OCI-LY1 (cell line): ENCODE measurements at regions not wholly inside any gene's neighbourhood (a gene's known extent, or its start where the extent isn't known, plus 50 kb on each side); places are given as distances from the start of the nearest gene placed in this dataset.

Source experiments
- H2AFZ ChIP-seq: fragments of 200-600 bp; sonication (generic), shearing (Covaris generic); 2 replicates; pipeline ENCODE4 v1.6.0; 2014; ENCODE audit warnings: antibody characterized with exemption, mild to moderate bottlenecking, low read length
- H3F3A ChIP-seq: fragments of 200-600 bp; sonication (generic), shearing (Covaris generic); 2 replicates; pipeline ENCODE4 v1.6.0; 2014; ENCODE audit warnings: mild to moderate bottlenecking, antibody characterized with exemption, low read length, moderate library complexity; ENCODE audit not compliant: insufficient read depth
- H3K27ac ChIP-seq: fragments of 200-600 bp; sonication (generic); 2 replicates; pipeline ENCODE4 v1.5.1; 2014; ENCODE audit warnings: low read length, mixed run types, mild to moderate bottlenecking, low read depth; ENCODE audit not compliant: poor library complexity, severe bottlenecking
- H3K27me3 ChIP-seq: fragments of 200-600 bp; sonication (generic); 2 replicates; pipeline ENCODE4 v1.6.0; 2014; ENCODE audit warnings: antibody characterized with exemption, mild to moderate bottlenecking, low read length, moderate library complexity; ENCODE audit not compliant: insufficient read depth
- H3K36me3 ChIP-seq: fragments of 200-600 bp; sonication (generic); 2 replicates; pipeline ENCODE4 v1.6.1; 2014; ENCODE audit warnings: mild to moderate bottlenecking, antibody characterized with exemption, low read length, moderate library complexity, mixed read lengths; ENCODE audit not compliant: insufficient read depth
- H3K4me1 ChIP-seq: fragments of 200-600 bp; sonication (generic); 2 replicates; pipeline ENCODE4 v1.5.1; 2014; ENCODE audit warnings: mild to moderate bottlenecking, low read length, moderate library complexity; ENCODE audit not compliant: insufficient read depth, severe bottlenecking
- H3K4me2 ChIP-seq: fragments of 200-600 bp; sonication (generic), shearing (Covaris generic); 2 replicates; pipeline ENCODE4 v1.6.1; 2014; ENCODE audit warnings: low read length
- H3K4me3 ChIP-seq: fragments of 200-600 bp; sonication (generic); 2 replicates; pipeline ENCODE4 v1.5.1; 2014; ENCODE audit warnings: low read length, low read depth, mild to moderate bottlenecking, mixed read lengths; ENCODE audit not compliant: poor library complexity, severe bottlenecking
- H3K79me2 ChIP-seq: fragments of 200-600 bp; shearing (Covaris generic); 2 replicates; pipeline ENCODE4 v1.6.1; 2016; ENCODE audit warnings: mixed run types, low read length, mixed read lengths; ENCODE audit not compliant: insufficient read depth
- H3K9ac ChIP-seq: fragments of 200-600 bp; sonication (generic), shearing (Covaris generic); 2 replicates; pipeline ENCODE4 v1.6.1; 2014; ENCODE audit warnings: mild to moderate bottlenecking, low read length, mixed read lengths
- H3K9me2 ChIP-seq: fragments of 200-600 bp; sonication (generic), shearing (Covaris generic); 2 replicates; pipeline ENCODE4 v1.6.1; 2014; ENCODE audit warnings: low read depth, mild to moderate bottlenecking, low read length, mixed read lengths
- H3K9me3 ChIP-seq: fragments of 200-600 bp; shearing (Covaris generic); 2 replicates; pipeline ENCODE4 v1.6.1; 2014; ENCODE audit warnings: low read length, mixed read lengths
- H4K20me1 ChIP-seq: fragments of 200-600 bp; sonication (generic), shearing (Covaris generic); 2 replicates; pipeline ENCODE4 v1.6.0; 2016; ENCODE audit warnings: mild to moderate bottlenecking, low read length; ENCODE audit not compliant: insufficient read depth
- EZH2 ChIP-seq: fragments of 200-600 bp; sonication (generic), shearing (Covaris generic); IDR thresholded peaks from 2 replicates; pipeline ENCODE4 v1.8.0; 2017; ENCODE audit warnings: borderline replicate concordance, mixed run types, mild to moderate bottlenecking, antibody characterized with exemption, low read length, moderate library complexity, mixed read lengths
- TF ChIP-seq, protein P1 (sequence below): fragments of 200-600 bp; sonication (generic), shearing (Covaris generic); IDR thresholded peaks from 2 replicates; pipeline ENCODE4 v1.5.1; 2017; ENCODE audit warnings: mild to moderate bottlenecking, antibody characterized with exemption, low read length, moderate library complexity, mixed read lengths

DNA sequence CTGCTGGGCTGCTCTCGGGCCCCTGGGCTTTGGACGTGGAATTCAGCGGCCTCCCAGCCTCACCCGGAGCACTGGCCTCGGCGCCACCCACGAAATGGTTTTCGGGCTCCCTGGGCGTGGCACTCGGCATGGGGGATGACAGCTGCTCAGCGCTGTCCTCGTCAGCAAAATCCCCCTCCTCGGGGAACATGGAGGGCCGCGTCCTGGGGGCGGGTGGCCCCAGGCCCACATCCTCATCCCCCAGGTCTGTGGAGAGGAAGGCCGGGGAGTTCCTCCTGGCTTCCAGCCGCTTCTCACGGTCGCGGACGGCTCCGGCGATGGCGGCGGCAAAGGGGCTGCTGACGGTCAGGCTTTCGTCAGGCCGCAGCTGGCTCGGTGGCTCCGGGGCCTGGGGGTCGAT lies 88.4 kb downstream of the CTTN start:
- Histone ChIP-seq H3K9ac (no peak overlapping the region), H3K9me3 (no peaks in the 10 kb centered on the region), H3K79me2 (no peaks in the 10 kb centered on the region), H3K4me2 (no peak overlapping the region), H3K27me3 (peaks cover 8% of the 10 kb centered on the region; the same call in 1 of the 2 replicates), H3K4me3 (no peak overlapping the region), H3K4me1 (no peaks in the 10 kb centered on the region), H2AFZ (no peak overlapping the region), H3K27ac (no peak overlapping the region), H3K9me2 (no peaks in the 10 kb centered on the region), H4K20me1 (no peaks in the 10 kb centered on the region), H3K36me3 (no peaks in the 10 kb centered on the region), H3F3A (no peaks in the 10 kb centered on the region)
- TF ChIP-seq, protein P1, sequence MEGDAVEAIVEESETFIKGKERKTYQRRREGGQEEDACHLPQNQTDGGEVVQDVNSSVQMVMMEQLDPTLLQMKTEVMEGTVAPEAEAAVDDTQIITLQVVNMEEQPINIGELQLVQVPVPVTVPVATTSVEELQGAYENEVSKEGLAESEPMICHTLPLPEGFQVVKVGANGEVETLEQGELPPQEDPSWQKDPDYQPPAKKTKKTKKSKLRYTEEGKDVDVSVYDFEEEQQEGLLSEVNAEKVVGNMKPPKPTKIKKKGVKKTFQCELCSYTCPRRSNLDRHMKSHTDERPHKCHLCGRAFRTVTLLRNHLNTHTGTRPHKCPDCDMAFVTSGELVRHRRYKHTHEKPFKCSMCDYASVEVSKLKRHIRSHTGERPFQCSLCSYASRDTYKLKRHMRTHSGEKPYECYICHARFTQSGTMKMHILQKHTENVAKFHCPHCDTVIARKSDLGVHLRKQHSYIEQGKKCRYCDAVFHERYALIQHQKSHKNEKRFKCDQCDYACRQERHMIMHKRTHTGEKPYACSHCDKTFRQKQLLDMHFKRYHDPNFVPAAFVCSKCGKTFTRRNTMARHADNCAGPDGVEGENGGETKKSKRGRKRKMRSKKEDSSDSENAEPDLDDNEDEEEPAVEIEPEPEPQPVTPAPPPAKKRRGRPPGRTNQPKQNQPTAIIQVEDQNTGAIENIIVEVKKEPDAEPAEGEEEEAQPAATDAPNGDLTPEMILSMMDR: no peak
- TF ChIP-seq EZH2: no peak

DNA sequence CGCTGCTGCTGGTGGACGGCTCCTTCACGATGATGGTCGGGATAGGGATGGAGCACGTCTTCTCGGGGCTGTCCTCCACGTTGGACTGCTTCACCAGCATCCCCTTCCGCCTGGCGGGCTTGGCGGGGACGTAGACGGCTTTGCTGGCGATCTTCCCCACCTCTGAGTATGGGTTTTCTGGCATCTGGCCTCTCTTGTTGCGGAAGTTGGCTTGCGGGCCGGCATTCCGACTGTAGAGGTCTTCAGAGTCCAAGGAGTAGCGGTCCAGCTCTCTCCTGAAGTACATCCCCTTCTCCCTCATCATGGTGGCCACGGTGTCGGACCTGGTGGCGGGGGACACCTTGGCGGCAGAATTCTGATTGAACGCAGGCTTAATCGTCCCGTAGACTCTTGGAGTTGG lies 88.8 kb downstream of the CTTN start:
- Histone ChIP-seq H2AFZ (no peak overlapping the region), H3K4me1 (no peaks in the 10 kb centered on the region), H3K4me3 (no peak overlapping the region), H3F3A (no peaks in the 10 kb centered on the region), H4K20me1 (no peaks in the 10 kb centered on the region), H3K27me3 (peaks cover 8% of the 10 kb centered on the region; the same call in 1 of the 2 replicates), H3K36me3 (no peaks in the 10 kb centered on the region), H3K27ac (no peak overlapping the region), H3K9me2 (no peaks in the 10 kb centered on the region), H3K9ac (no peak overlapping the region), H3K79me2 (no peaks in the 10 kb centered on the region), H3K4me2 (no peak overlapping the region), H3K9me3 (no peaks in the 10 kb centered on the region)
- TF ChIP-seq, protein P1: no peak
- no peak for TF ChIP-seq EZH2

DNA sequence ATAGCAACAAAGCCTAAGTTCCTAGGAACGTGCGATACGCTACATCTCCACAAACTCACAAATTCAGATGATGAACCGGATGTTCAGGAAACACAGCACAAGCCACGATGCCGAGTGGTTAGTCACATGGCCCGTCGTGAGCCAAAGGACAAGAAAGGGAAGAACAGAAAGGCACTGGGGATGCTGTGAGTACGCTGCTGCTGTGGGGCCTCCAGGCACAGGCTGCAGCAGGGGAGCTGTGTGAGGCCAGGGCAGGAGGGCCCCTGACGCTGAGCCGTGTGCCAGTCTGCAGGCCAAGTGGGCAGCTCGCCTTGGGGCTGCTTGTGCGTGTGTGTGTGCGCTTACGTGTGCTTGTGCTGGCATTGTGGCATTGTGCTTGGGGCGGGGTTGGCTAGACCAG lies 89.4 kb downstream of the CTTN start:
- Histone ChIP-seq H2AFZ (no peak overlapping the region), H3K4me2 (no peak overlapping the region), H3K4me1 (no peaks in the 10 kb centered on the region), H4K20me1 (no peaks in the 10 kb centered on the region), H3K9ac (no peak overlapping the region), H3K9me2 (no peaks in the 10 kb centered on the region), H3F3A (no peaks in the 10 kb centered on the region), H3K36me3 (no peaks in the 10 kb centered on the region), H3K27me3 (peaks cover 8% of the 10 kb centered on the region; the same call in 1 of the 2 replicates), H3K27ac (no peak overlapping the region), H3K9me3 (no peaks in the 10 kb centered on the region), H3K79me2 (no peaks in the 10 kb centered on the region), H3K4me3 (no peak overlapping the region)
- TF ChIP-seq EZH2: no peak
- TF ChIP-seq, protein P1: no peak
